IMR-90 (cell line): ENCODE measurements at regions not wholly inside any gene's neighbourhood (a gene's known extent, or its start where the extent isn't known, plus 50 kb on each side); places are given as distances from the start of the nearest gene placed in this dataset.

Source experiments
- BHLHE40 ChIP-seq: fragments of 150-350 bp; IDR thresholded peaks from 2 replicates; pipeline ENCODE4 v1.6.1; 2016; ENCODE audit warnings: mild to moderate bottlenecking, low read depth, low read length
- CEBPB ChIP-seq: IDR thresholded peaks from 2 replicates; pipeline ENCODE4 v1.6.1; 2012; ENCODE audit warnings: low read depth, low read length, improper control_type of control experiment
- MAFK ChIP-seq: IDR thresholded peaks from 2 replicates; pipeline ENCODE4 v1.6.1; 2012; ENCODE audit warnings: low read depth, low read length, improper control_type of control experiment
- POLR2A ChIP-seq: IDR thresholded peaks from 2 replicates; pipeline ENCODE4 v1.6.1; 2012; ENCODE audit warnings: mild to moderate bottlenecking, low read depth, low read length
- RAD21 ChIP-seq: IDR thresholded peaks from 2 replicates; pipeline ENCODE4 v1.6.1; 2012; ENCODE audit warnings: low read length, improper control_type of control experiment
- RFX5 ChIP-seq: IDR thresholded peaks from 2 replicates; pipeline ENCODE4 v1.8.0; 2012; ENCODE audit warnings: low read depth, mild to moderate bottlenecking, low read length, moderate library complexity
- TF ChIP-seq, protein P1 (sequence below): fragments of 150-350 bp; IDR thresholded peaks from 2 replicates; pipeline ENCODE4 v1.6.1; 2016; ENCODE audit warnings: low read depth, mild to moderate bottlenecking, low read length, moderate library complexity, borderline replicate concordance
- TF ChIP-seq, protein P2 (sequence below): conservative IDR thresholded peaks from 2 replicates; pipeline ENCODE4 v1.5.1; 2012; ENCODE audit warnings: mild to moderate bottlenecking, low read depth, low read length, improper control_type of control experiment
- TF ChIP-seq, protein P3 (sequence below): fragments of 150-350 bp; IDR thresholded peaks from 2 replicates; pipeline ENCODE4 v1.6.1; 2017; ENCODE audit warnings: mild to moderate bottlenecking, antibody characterized with exemption, low read length, low read depth

DNA sequence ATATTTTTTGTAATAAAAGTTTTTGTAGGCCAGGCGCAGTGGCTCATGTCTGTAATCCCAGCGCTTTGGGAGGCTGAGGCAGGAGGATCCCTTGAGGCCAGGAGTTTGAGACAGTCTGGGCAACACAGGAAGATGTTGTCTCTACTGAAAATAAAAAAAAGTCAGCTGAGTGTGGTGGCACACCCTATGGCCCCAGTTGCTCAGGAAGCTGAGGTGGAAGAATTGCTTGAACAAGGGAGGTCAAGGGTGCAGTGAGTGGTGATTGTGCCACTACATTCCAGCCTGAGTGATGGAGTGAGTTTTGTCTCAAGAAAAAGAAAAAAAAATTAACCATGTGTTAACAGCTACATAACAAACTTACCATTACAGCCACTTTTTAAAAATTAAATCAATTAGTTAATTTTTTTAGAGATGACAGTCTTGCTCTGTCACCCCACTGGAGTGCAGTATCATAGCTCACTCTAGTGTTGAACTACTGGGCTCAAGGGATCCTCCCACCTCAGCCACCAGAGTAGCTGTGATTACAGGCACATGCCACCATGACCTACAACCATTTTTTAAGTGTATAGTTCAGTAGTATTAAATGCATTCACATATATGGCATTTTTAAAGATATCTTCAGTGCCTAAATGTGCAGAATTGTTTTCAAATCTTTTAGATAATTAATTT is 67.2 kb upstream of the ACYP2 start:
- no peak for TF ChIP-seq BHLHE40
- TF ChIP-seq, protein P1, sequence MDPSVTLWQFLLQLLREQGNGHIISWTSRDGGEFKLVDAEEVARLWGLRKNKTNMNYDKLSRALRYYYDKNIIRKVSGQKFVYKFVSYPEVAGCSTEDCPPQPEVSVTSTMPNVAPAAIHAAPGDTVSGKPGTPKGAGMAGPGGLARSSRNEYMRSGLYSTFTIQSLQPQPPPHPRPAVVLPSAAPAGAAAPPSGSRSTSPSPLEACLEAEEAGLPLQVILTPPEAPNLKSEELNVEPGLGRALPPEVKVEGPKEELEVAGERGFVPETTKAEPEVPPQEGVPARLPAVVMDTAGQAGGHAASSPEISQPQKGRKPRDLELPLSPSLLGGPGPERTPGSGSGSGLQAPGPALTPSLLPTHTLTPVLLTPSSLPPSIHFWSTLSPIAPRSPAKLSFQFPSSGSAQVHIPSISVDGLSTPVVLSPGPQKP: no peak
- no peak for TF ChIP-seq MAFK
- TF ChIP-seq, protein P2, sequence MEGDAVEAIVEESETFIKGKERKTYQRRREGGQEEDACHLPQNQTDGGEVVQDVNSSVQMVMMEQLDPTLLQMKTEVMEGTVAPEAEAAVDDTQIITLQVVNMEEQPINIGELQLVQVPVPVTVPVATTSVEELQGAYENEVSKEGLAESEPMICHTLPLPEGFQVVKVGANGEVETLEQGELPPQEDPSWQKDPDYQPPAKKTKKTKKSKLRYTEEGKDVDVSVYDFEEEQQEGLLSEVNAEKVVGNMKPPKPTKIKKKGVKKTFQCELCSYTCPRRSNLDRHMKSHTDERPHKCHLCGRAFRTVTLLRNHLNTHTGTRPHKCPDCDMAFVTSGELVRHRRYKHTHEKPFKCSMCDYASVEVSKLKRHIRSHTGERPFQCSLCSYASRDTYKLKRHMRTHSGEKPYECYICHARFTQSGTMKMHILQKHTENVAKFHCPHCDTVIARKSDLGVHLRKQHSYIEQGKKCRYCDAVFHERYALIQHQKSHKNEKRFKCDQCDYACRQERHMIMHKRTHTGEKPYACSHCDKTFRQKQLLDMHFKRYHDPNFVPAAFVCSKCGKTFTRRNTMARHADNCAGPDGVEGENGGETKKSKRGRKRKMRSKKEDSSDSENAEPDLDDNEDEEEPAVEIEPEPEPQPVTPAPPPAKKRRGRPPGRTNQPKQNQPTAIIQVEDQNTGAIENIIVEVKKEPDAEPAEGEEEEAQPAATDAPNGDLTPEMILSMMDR: no peak
- TF ChIP-seq, protein P3, sequence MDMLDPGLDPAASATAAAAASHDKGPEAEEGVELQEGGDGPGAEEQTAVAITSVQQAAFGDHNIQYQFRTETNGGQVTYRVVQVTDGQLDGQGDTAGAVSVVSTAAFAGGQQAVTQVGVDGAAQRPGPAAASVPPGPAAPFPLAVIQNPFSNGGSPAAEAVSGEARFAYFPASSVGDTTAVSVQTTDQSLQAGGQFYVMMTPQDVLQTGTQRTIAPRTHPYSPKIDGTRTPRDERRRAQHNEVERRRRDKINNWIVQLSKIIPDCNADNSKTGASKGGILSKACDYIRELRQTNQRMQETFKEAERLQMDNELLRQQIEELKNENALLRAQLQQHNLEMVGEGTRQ: no peak
- no peak for TF ChIP-seq CEBPB
- TF ChIP-seq RAD21: no peak
- TF ChIP-seq POLR2A: no peak
- TF ChIP-seq RFX5: no peak
